VCaP (cell line): ENCODE measurements at regions not wholly inside any gene's neighbourhood (a gene's known extent, or its start where the extent isn't known, plus 50 kb on each side); places are given as distances from the start of the nearest gene placed in this dataset.

Experiments used
- H3K27ac ChIP-seq: fragments of 450-650 bp; 2 replicates; pipeline ENCODE4 v1.5.1; 2017
- TF ChIP-seq, protein P1 (sequence below): fragments of 450-650 bp; conservative IDR thresholded peaks from 2 replicates; pipeline ENCODE4 v1.5.1; 2017; ENCODE audit warnings: mild to moderate bottlenecking, moderate library complexity

- TF ChIP-seq, protein P1, sequence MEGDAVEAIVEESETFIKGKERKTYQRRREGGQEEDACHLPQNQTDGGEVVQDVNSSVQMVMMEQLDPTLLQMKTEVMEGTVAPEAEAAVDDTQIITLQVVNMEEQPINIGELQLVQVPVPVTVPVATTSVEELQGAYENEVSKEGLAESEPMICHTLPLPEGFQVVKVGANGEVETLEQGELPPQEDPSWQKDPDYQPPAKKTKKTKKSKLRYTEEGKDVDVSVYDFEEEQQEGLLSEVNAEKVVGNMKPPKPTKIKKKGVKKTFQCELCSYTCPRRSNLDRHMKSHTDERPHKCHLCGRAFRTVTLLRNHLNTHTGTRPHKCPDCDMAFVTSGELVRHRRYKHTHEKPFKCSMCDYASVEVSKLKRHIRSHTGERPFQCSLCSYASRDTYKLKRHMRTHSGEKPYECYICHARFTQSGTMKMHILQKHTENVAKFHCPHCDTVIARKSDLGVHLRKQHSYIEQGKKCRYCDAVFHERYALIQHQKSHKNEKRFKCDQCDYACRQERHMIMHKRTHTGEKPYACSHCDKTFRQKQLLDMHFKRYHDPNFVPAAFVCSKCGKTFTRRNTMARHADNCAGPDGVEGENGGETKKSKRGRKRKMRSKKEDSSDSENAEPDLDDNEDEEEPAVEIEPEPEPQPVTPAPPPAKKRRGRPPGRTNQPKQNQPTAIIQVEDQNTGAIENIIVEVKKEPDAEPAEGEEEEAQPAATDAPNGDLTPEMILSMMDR: no peak
Measured at GRCh38 chrX:68999356-68999755, 165.9 kb downstream of the PJA1 start.

GRCh38 chrX:68998716-68999115 lies 166.5 kb downstream of the PJA1 start:
- TF ChIP-seq, protein P1: no peak

More at GRCh38 chrX:68999356-68999755, 165.9 kb downstream of the PJA1 start:
- no peak overlapping the region for H3K27ac ChIP-seq

GRCh38 chrX:68997911-68998310 lies 167.3 kb downstream of the PJA1 start:
- no peak overlapping the region for H3K27ac ChIP-seq
- TF ChIP-seq, protein P1: no peak

More at GRCh38 chrX:68998716-68999115, 166.5 kb downstream of the PJA1 start:
- no peak overlapping the region for H3K27ac ChIP-seq

DNA sequence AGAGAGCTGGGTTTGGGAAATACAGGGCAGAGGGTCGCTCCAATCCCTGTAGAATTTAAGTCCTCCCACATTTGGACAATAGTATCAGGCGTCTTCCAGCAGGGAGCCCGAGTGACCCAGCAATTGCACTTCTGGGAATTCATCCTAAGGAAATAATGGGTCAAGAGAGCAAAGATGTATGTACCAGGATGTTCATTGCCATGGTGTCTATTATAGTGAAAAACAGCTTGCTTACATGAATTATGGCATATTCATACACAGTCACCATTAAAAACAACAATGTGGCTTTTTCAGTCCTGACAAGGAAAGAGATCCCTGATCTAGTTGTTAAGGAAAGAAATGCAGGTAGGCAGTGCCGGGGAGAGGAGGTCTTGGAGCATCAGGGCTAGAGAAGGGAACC lies 167.7 kb downstream of the PJA1 start:
- TF ChIP-seq, protein P1: no peak
- no peak overlapping the region for H3K27ac ChIP-seq

GRCh38 chrX:68995780-68996551 lies 167.1 kb downstream of the EFNB1 start:
- H3K27ac ChIP-seq: no peak overlapping the region
- TF ChIP-seq, protein P1: no peak

DNA sequence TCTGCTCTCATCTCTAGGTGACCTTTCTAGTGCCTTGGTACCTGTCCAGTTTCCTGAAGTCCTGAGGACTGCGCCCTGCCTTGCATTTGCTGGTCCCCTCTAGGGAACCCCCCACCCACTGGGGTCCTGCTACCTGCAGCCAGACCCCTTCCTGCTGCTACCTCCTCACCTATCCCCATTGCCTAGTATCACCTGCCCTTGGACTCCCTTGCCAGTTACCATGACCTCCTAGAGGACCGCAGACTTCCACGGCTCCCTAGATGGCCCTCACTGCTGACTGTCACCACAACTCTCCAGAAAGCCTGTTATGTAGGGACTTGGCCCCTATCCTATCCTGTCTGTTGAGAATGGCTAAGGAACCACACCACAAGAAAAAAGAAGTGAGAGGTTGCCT lies 166.6 kb downstream of the EFNB1 start:
- TF ChIP-seq, protein P1: no peak

GRCh38 chrX:68994891-68995255 lies 166.1 kb downstream of the EFNB1 start:
- H3K27ac ChIP-seq: no peak overlapping the region
- TF ChIP-seq, protein P1: no peak

More for the DNA sequence above, 166.6 kb downstream of the EFNB1 start:
- H3K27ac ChIP-seq: no peak overlapping the region
